Glutamatergic neuron (in vitro differentiated cells): ENCODE measurements at regions not wholly inside any gene's neighbourhood (a gene's known extent, or its start where the extent isn't known, plus 50 kb on each side); places are given as distances from the start of the nearest gene placed in this dataset.

Experiments used
- DNase-seq: peaks from one replicate; pipeline ENCODE4 v3.0.0; 2022
- H3K27ac Mint-ChIP-seq: one replicate; pipeline ENCODE4 v1.8.0; 2020; ENCODE audit warnings: mild to moderate bottlenecking, mixed read lengths, inconsistent platforms; ENCODE audit not compliant: unreplicated experiment
- H3K27me3 Mint-ChIP-seq: one replicate; pipeline ENCODE4 v1.8.0; 2020; ENCODE audit warnings: mild to moderate bottlenecking, moderate library complexity, mixed read lengths, inconsistent platforms; ENCODE audit not compliant: unreplicated experiment
- H3K36me3 Mint-ChIP-seq: one replicate; pipeline ENCODE4 v1.8.0; 2020; ENCODE audit warnings: mild to moderate bottlenecking, mixed read lengths, inconsistent platforms; ENCODE audit not compliant: unreplicated experiment
- H3K4me1 Mint-ChIP-seq: one replicate; pipeline ENCODE4 v1.8.0; 2020; ENCODE audit warnings: mild to moderate bottlenecking, low read depth, mixed read lengths, inconsistent platforms; ENCODE audit not compliant: unreplicated experiment
- H3K4me3 Mint-ChIP-seq: one replicate; pipeline ENCODE4 v1.8.0; 2020; ENCODE audit warnings: mild to moderate bottlenecking, mixed read lengths, inconsistent platforms; ENCODE audit not compliant: unreplicated experiment
- H3K9me3 Mint-ChIP-seq: one replicate; pipeline ENCODE4 v1.8.0; 2020; ENCODE audit warnings: mild to moderate bottlenecking, moderate library complexity, mixed read lengths, inconsistent platforms; ENCODE audit not compliant: unreplicated experiment
- TF ChIP-seq, protein P1 (sequence below): fragments of 200-600 bp; sonication (generic); IDR thresholded peaks from one replicate; pipeline ENCODE4 v1.5.0; 2021; ENCODE audit not compliant: partially characterized antibody, unreplicated experiment

DNA sequence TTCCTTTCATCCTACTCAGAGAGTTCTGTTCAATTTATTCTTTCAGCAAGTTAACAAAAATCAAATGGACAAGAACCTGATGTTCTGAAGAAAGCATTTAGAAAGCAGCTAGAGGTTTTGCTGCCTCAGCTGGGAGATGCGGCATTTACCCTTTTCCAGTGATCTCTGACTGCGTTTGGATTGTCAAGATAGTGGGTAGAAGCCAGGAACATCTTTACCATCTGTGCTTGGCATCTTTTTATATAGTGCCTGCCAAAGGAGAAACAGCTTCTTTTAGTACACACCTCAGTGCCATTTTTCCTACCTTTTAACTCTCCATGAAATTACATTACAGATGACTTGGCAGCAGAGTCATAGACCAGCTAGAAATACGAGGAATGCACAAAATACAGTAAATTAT, 680.8 kb downstream of the SLITRK1 start:
- H3K27ac Mint-ChIP-seq, result no peak overlapping the region
- H3K27me3 Mint-ChIP-seq, result peaks cover 3% of the 10 kb centered on the region
- H3K9me3 Mint-ChIP-seq, result no peaks in the 10 kb centered on the region
- TF ChIP-seq, protein P1, sequence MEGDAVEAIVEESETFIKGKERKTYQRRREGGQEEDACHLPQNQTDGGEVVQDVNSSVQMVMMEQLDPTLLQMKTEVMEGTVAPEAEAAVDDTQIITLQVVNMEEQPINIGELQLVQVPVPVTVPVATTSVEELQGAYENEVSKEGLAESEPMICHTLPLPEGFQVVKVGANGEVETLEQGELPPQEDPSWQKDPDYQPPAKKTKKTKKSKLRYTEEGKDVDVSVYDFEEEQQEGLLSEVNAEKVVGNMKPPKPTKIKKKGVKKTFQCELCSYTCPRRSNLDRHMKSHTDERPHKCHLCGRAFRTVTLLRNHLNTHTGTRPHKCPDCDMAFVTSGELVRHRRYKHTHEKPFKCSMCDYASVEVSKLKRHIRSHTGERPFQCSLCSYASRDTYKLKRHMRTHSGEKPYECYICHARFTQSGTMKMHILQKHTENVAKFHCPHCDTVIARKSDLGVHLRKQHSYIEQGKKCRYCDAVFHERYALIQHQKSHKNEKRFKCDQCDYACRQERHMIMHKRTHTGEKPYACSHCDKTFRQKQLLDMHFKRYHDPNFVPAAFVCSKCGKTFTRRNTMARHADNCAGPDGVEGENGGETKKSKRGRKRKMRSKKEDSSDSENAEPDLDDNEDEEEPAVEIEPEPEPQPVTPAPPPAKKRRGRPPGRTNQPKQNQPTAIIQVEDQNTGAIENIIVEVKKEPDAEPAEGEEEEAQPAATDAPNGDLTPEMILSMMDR, result no peak
- DNase-seq, result no peak
- no peaks in the 10 kb centered on the region for H3K4me1 Mint-ChIP-seq
- H3K36me3 Mint-ChIP-seq, result no peaks in the 10 kb centered on the region
- H3K4me3 Mint-ChIP-seq, result no peak overlapping the region

DNA sequence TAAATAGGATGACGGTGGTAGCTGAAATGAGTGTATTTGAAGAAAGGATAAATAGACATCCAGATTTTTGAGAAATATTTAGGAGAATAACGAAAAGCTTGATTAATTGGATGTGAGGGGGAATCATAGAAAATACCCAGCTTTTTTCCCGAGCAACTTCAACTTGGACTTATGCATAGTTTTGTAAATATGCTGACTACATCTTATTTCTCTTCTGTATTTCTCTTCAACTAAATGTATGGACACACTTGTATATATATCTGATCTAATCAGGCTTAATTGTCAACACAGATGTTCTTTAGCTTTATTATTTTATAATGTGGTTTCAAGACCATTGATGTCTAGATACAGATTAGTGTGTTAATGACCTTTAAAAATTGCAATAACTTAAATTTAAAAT, 685.0 kb downstream of the SLITRK1 start:
- Mint-ChIP-seq H3K4me3 (no peak overlapping the region), H3K27ac (no peak overlapping the region), H3K4me1 (no peaks in the 10 kb centered on the region), H3K27me3 (peaks cover 3% of the 10 kb centered on the region), H3K9me3 (no peaks in the 10 kb centered on the region), H3K36me3 (no peaks in the 10 kb centered on the region)
- no peak for DNase-seq
- TF ChIP-seq, protein P1, result no peak

DNA sequence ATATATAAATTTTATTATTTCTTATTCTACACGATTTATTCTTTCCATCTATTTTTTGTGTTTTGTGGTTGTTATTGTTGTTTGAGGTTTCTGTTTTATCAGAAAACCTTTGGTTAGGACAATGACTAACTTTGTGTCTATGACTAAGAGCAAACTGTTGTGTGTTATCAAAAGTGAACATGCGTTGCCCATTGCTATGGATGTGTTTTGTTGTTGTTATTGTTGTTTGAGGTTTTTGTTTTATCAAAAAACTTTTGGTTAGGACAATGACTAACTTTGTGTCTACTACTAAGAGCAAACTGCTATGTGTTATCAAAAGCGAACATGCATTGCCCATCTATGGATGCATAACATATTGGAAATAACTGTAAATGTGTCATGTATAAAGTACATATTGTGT, 692.3 kb downstream of the SLITRK1 start:
- H3K4me1 Mint-ChIP-seq, result no peaks in the 10 kb centered on the region

DNA sequence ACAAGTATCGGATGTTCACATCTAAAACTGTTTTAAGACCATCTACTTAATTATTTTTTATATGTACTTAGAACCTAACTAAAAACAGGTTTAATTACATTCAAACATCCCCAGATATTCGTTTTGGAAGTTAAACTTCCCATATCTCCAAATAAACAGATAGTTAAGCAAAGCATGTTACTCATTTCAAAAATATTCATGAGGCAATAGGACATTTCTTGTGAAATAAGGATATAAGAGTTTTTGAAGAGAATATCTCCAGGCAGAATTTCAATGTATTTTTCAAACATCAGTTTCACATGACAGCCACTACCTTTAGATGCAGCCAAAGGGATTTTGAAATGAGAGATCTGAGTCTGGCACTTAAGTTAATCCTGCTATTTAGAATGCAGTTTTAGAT, 697.5 kb downstream of the SLITRK1 start:
- TF ChIP-seq, protein P1, result no peak
- Mint-ChIP-seq H3K4me3 (no peak overlapping the region), H3K9me3 (peaks cover 4% of the 10 kb centered on the region), H3K27me3 (no peaks in the 10 kb centered on the region), H3K36me3 (peaks cover 5% of the 10 kb centered on the region), H3K4me1 (no peaks in the 10 kb centered on the region), H3K27ac (no peak overlapping the region)
- DNase-seq, result no peak

More for the DNA sequence above, 692.3 kb downstream of the SLITRK1 start:
- TF ChIP-seq, protein P1, result no peak
- no peak for DNase-seq
- Mint-ChIP-seq H3K4me3 (no peak overlapping the region), H3K9me3 (peaks cover 4% of the 10 kb centered on the region), H3K27ac (no peak overlapping the region), H3K36me3 (peaks cover 5% of the 10 kb centered on the region), H3K27me3 (no peaks in the 10 kb centered on the region)

DNA sequence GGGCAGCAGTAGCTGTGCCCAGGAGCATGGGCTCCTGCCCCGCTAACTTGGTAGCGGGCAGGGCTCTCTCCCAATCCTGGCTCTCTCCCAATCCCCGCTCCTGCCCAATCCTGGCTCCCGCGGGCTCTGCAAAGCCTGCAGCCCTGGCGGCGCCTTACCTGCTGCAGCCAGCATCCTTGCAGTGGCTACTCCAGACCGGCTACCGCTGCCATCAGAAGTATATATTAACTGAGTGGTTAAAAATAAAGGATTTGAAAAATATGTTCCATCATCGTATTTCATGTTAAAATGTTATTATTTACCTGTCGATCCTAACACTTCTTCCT, 698.2 kb downstream of the SLITRK1 start:
- Mint-ChIP-seq H3K36me3 (peaks cover 5% of the 10 kb centered on the region), H3K27me3 (no peaks in the 10 kb centered on the region), H3K27ac (no peak overlapping the region), H3K4me1 (no peaks in the 10 kb centered on the region), H3K9me3 (peaks cover 4% of the 10 kb centered on the region), H3K4me3 (no peak overlapping the region)
- no peak for DNase-seq
- TF ChIP-seq, protein P1, result no peak
